Effector memory CD8-positive, alpha-beta T cell (primary cell): ENCODE measurements at regions not wholly inside any gene's neighbourhood (a gene's known extent, or its start where the extent isn't known, plus 50 kb on each side); places are given as distances from the start of the nearest gene placed in this dataset.

ENCODE experiments used
- ATAC-seq: fragments of 150-1000 bp; cut with Tn5 transposase; replicated peaks from 2 replicates; pipeline ENCODE4 v1.10.0; 2021; ENCODE audit warnings: mild to moderate bottlenecking, moderate library complexity
- DNase-seq, 3 experiments: peaks; one replicate each; pipeline ENCODE4 v3.0.0; 2021
- H3K27ac Mint-ChIP-seq, 2 donors: one replicate each; pipeline ENCODE4 v1.8.0; 2022; ENCODE audit warnings: mild to moderate bottlenecking in 2 of 2, mixed read lengths in 2 of 2, moderate library complexity in 2 of 2
- H3K27me3 Mint-ChIP-seq, 2 donors: one replicate each; pipeline ENCODE4 v1.8.0; 2022; ENCODE audit warnings: mixed read lengths in 2 of 2
- H3K36me3 Mint-ChIP-seq: one replicate; pipeline ENCODE4 v1.8.0; 2022; ENCODE audit warnings: mild to moderate bottlenecking, moderate library complexity, mixed read lengths; ENCODE audit not compliant: insufficient read depth
- H3K4me1 Mint-ChIP-seq, 2 donors: one replicate each; pipeline ENCODE4 v1.8.0; 2022; ENCODE audit warnings: low read depth in 2 of 2, mixed read lengths in 2 of 2
- H3K4me3 Mint-ChIP-seq, 2 donors: one replicate each; pipeline ENCODE4 v1.8.0; 2022; ENCODE audit warnings: mild to moderate bottlenecking in 2 of 2, mixed read lengths in 2 of 2, moderate library complexity in 2 of 2
- H3K9me3 Mint-ChIP-seq, 2 donors: one replicate each; pipeline ENCODE4 v1.8.0; 2022; ENCODE audit warnings: mixed read lengths in 2 of 2

DNA sequence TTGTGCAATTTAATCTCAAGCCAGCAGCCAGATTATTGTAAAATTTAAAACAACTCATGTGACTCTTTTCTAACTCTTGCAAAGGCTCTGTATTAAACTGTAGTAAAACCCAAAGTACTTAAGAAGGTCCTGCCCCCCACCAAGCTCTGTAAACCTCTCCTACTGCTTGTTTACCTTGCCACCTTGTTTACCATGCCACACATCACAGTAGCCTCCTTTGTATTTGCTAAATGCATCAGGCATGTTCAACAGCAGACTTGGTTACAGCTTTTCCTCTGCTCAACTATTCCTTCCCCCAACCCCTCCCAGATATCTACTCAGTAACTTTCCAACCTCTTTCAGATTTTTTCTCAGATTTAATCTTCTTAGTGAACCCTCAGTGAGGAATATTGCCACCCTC lies 861.6 kb downstream of the METTL15 start:
- no peaks in the 10 kb centered on the region for H3K36me3 Mint-ChIP-seq
- peaks cover 0 to 2% of the 10 kb centered on the region in 2 donors for H3K9me3 Mint-ChIP-seq
- H3K4me1 Mint-ChIP-seq: no peaks in the 10 kb centered on the region
- no peak for DNase-seq
- no peak for ATAC-seq
- no peak overlapping the region for H3K4me3 Mint-ChIP-seq
- no peak overlapping the region for H3K27ac Mint-ChIP-seq
- H3K27me3 Mint-ChIP-seq: no peaks in the 10 kb centered on the region

DNA sequence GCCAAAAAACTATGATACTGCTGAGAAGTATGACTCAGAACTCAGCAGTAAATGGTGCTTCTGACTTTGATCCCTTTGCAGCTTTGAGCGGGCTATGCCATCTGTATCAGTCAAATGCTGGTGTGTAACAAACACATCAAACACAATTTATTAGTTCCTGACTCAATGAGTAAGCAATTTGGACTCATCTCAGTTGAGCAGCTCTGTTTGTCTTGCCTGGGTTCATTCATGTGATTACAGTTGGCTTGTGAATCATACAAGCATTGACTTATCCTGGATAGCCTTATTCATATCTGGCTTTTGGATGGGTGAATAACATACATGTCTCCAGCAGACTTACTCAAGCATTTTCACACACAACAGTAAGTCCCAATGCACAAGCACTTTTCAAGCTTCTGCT lies 858.8 kb downstream of the METTL15 start:
- Mint-ChIP-seq H3K9me3 (no peaks in the 10 kb centered on the region), H3K4me3 (no peak overlapping the region), H3K27me3 (no peaks in the 10 kb centered on the region), H3K4me1 (no peaks in the 10 kb centered on the region), H3K36me3 (no peaks in the 10 kb centered on the region), H3K27ac (no peak overlapping the region)
- DNase-seq: no peak
- no peak for ATAC-seq

DNA sequence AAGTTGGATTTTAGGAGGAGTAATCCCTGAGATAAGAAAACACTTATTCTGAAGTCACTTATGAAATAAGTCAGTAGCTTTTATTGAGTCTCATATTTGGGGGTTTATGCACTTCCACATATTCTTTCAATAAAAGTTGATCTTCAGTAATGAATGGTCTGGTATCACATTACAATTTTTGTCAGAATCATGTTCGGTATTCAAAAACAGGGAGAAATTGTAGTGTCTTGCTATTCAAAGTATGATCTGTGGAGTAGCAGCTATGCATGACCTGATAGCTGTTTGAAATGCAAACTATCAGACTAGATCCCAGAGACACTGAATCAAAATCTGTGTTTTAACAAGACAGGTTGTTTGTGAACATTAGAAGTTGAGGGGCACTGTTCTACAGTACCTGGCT lies 857.6 kb downstream of the METTL15 start:
- Mint-ChIP-seq H3K27me3 (no peaks in the 10 kb centered on the region), H3K9me3 (peaks cover 0 to 2% of the 10 kb centered on the region in 2 donors), H3K27ac (no peak overlapping the region), H3K4me3 (no peak overlapping the region), H3K4me1 (no peaks in the 10 kb centered on the region), H3K36me3 (no peaks in the 10 kb centered on the region)
- DNase-seq (no peak), ATAC-seq (no peak)

DNA sequence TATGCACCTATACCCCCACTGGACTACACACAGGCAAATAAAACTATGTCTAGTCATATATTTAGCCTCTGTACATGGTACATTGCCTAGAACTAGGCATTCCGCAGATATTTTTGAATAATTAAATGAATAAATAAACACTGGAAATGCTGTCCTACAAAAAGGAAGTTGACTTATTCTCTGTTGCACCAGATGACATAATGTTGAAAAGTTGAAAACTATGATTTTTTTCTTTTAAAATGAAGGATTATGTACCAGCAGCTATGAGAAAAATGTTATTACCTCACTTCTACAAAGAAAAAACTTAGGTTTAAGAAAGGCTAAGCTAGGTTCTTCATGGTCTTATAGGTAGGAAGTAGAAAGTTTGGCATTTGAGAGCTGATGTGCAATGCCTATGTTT lies 856.6 kb downstream of the METTL15 start:
- ATAC-seq: no peak

DNA sequence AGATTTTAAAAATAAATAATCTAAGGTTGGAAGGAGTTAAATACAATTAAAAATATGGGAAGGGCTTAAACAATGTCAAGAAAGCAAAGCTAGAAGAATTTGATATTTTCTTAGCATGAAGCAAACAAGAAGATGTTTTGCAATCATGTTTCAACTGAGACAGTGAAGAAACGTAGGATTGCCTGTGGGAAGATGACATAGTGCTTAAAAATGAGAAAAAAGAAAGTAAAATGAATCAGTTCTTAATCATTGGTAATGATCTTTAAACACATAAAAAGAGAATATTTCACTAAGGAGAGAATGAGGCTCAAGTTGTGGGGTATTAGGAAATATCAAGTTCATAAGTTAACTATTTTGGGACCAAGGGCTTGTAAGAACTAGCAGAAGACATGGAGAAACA lies 855.0 kb downstream of the METTL15 start:
- no peaks in the 10 kb centered on the region for H3K4me1 Mint-ChIP-seq

More for the DNA sequence above, 856.6 kb downstream of the METTL15 start:
- Mint-ChIP-seq H3K9me3 (peaks cover 0 to 2% of the 10 kb centered on the region in 2 donors), H3K27ac (no peak overlapping the region), H3K4me3 (no peak overlapping the region), H3K36me3 (no peaks in the 10 kb centered on the region), H3K4me1 (no peaks in the 10 kb centered on the region), H3K27me3 (no peaks in the 10 kb centered on the region)
- DNase-seq: no peak

DNA sequence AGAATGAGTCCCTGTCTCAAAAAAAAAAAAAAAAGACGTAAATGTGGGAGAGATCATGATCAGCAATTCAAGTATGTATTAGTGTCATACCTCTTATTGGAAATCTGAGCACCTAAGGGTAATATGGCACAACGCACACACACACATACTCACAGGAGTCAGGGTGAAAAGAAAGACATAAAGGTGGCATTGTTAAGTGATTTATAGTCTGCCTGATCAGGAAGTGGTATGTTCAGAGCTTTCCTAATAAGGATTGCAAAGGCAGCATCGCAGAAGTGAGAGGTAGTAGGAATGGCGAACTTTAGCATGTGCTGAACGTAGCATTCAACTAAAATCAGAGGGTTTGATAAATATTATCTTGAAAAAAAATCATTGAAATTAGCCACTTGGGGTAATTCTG lies 854.3 kb downstream of the METTL15 start:
- Mint-ChIP-seq H3K27me3 (no peaks in the 10 kb centered on the region), H3K4me1 (no peaks in the 10 kb centered on the region), H3K27ac (no peak overlapping the region), H3K36me3 (no peaks in the 10 kb centered on the region), H3K4me3 (no peak overlapping the region), H3K9me3 (peaks cover 0 to 2% of the 10 kb centered on the region in 2 donors)
- DNase-seq: no peak
- ATAC-seq: no peak

More for the DNA sequence above, 855.0 kb downstream of the METTL15 start:
- no peaks in the 10 kb centered on the region for H3K27me3 Mint-ChIP-seq
- H3K4me3 Mint-ChIP-seq: no peak overlapping the region
- ATAC-seq (no peak), DNase-seq (no peak)
- no peak overlapping the region for H3K27ac Mint-ChIP-seq
- H3K9me3 Mint-ChIP-seq: peaks cover 0 to 2% of the 10 kb centered on the region in 2 donors
- no peaks in the 10 kb centered on the region for H3K36me3 Mint-ChIP-seq

DNA sequence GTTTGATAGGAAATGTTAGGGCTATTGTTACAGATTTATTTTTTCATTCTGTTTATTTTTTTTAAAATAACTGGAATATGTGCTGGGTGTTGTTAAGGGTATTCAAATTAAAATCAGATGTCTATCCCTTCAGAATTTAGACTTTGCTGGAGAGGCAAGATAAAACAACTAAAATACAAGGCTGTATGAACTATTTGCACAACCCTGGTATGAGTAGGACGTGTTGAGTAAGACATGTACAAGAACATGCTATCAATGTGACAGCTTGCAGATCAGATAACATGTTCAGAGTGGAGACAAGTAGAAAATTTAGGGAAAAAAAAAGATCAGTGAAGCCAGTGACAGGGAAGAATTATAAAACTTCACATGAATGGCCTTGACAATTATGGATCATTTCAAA lies 853.5 kb downstream of the METTL15 start:
- H3K9me3 Mint-ChIP-seq: peaks cover 0 to 3% of the 10 kb centered on the region in 2 donors
- DNase-seq (no peak), ATAC-seq (no peak)
- no peaks in the 10 kb centered on the region for H3K4me1 Mint-ChIP-seq
- H3K4me3 Mint-ChIP-seq: no peak overlapping the region
- H3K36me3 Mint-ChIP-seq: no peaks in the 10 kb centered on the region
- H3K27ac Mint-ChIP-seq: no peak overlapping the region
- no peaks in the 10 kb centered on the region for H3K27me3 Mint-ChIP-seq

DNA sequence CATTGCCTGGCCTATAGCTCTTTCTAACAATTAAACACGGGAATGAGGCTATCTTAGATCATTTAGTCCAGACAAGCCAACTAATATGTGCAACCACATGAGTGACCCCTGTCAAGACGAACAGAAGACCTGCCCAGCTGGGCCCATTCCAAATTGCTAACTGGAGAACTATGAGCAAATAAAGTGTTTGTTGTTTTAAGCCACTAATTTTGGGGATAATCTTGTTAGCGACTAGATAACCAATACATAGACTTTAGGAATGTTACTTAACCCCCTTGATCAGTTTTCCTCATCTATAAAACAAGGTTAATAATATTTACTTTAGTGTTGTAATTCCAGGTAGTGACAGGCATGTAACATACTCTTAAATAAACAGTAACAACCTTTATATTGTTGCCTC lies 848.3 kb downstream of the METTL15 start:
- DNase-seq (no peak), ATAC-seq (no peak)
- H3K4me1 Mint-ChIP-seq: no peaks in the 10 kb centered on the region
- no peaks in the 10 kb centered on the region for H3K27me3 Mint-ChIP-seq
- H3K4me3 Mint-ChIP-seq: no peak overlapping the region
- no peaks in the 10 kb centered on the region for H3K36me3 Mint-ChIP-seq
- H3K27ac Mint-ChIP-seq: no peak overlapping the region
- H3K9me3 Mint-ChIP-seq: peaks cover 0 to 2% of the 10 kb centered on the region in 2 donors

DNA sequence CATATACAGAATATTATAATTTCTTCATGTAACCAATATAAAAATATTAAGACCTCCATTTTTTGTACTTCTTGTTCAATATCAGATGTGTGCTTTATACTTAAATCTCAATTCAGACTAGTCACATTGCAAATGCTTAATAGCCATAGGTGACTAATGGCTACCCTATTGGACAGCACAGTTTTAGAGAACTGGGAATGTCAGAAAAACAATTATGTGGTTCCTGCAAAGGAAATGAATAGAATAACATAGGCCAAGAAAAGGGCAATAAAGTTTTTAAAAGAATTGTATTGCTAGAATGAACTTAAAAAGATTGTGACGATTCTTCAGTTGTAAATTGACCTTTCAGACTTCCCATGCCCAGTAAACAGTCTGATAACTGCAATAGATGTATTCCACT lies 843.0 kb downstream of the METTL15 start:
- peaks cover 0 to 3% of the 10 kb centered on the region in 2 donors for H3K9me3 Mint-ChIP-seq
- DNase-seq (no peak), ATAC-seq (no peak)
- no peaks in the 10 kb centered on the region for H3K27me3 Mint-ChIP-seq
- H3K27ac Mint-ChIP-seq: no peak overlapping the region
- no peak overlapping the region for H3K4me3 Mint-ChIP-seq
- no peaks in the 10 kb centered on the region for H3K36me3 Mint-ChIP-seq
- no peaks in the 10 kb centered on the region for H3K4me1 Mint-ChIP-seq

DNA sequence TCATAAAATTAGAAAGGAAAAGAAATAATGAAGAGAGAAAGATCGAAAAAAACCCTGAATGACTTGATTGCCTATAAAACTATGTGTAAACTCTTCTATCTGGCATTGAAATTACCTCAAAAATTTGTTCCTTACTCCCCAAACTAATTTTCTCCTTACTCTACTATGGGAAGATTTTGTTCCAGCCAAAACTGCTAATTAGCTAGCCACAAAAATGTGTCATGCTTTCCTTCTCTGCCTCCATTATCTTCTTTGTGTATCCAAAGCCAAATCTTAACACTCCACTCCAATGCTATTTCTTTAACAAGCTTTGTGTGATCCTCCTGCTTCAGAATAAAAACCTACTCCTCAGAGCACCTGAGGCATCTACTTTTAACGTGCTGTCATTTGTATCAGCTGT lies 831.2 kb downstream of the METTL15 start:
- no peak overlapping the region for H3K4me3 Mint-ChIP-seq
- no peaks in the 10 kb centered on the region for H3K4me1 Mint-ChIP-seq
- peaks cover 17 to 18% of the 10 kb centered on the region in 2 donors for H3K9me3 Mint-ChIP-seq
- H3K36me3 Mint-ChIP-seq: no peaks in the 10 kb centered on the region
- H3K27me3 Mint-ChIP-seq: no peaks in the 10 kb centered on the region
- ATAC-seq: no peak
- H3K27ac Mint-ChIP-seq: no peak overlapping the region
- DNase-seq: no peak

DNA sequence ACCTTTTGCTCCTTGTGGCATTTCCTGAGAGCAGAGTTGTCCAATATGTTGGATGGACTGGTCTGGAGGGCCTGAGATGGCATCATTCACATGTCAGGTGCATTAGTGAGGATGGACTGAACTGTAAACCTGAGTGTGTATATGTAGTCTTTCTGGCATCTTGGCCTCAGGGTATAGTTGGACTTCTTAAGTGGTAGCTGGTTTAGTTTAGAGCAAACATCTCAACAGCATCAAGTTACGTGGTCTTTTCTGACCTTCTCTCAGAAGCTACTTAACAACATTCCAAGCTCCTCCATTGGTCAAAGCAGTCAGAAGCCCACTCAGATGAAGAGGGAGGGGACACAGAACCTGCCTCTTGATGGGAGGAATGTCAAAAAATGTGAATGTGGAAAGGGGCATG lies 829.9 kb downstream of the METTL15 start:
- H3K4me1 Mint-ChIP-seq: no peaks in the 10 kb centered on the region
- no peaks in the 10 kb centered on the region for H3K36me3 Mint-ChIP-seq
- DNase-seq (no peak), ATAC-seq (no peak)
- no peak overlapping the region for H3K27ac Mint-ChIP-seq
- H3K9me3 Mint-ChIP-seq: peaks cover 9 to 10% of the 10 kb centered on the region in 2 donors
- H3K27me3 Mint-ChIP-seq: no peaks in the 10 kb centered on the region
- no peak overlapping the region for H3K4me3 Mint-ChIP-seq

DNA sequence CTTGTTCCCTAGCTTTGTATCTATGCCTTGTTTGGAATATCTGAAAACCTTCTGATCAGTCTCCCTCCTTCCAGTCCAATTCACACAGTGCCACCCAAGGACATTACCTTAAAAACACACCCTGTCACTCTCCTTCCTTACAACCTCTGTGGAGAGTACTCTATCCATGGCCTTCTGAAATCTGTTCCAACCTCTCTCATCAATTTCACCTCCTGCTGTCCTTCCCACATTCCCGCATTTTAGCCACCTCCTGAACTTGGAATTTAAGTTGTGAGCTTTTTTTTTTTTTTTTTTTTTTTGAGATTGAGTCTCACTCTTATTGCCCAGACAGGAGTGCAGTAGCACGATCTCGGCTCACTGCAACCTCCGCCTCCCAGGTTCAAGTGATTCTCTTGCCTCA lies 824.8 kb downstream of the METTL15 start:
- Mint-ChIP-seq H3K36me3 (no peaks in the 10 kb centered on the region), H3K9me3 (peaks cover 5 to 20% of the 10 kb centered on the region in 2 donors), H3K27me3 (no peaks in the 10 kb centered on the region), H3K4me1 (no peaks in the 10 kb centered on the region), H3K4me3 (no peak overlapping the region), H3K27ac (no peak overlapping the region)
- DNase-seq: no peak
- ATAC-seq: no peak

DNA sequence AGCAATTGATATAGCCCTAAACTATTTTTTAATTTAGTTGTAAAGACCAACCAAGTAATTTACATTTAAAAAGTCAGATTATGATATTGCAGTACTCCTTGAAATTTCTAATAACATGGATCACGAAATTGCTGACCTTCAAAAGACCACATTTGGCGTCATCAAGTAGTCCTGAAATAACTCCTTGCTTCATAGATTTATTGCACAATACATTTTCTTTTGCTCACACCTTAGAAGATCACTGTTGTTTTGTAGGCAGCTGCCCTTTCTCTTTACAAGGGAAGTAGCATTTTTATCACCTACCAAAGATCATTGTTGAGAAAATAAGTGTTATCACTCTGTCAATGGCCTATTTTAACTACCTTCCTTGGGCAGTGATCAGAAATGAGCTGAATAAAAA lies 815.8 kb downstream of the METTL15 start:
- ATAC-seq (no peak), DNase-seq (no peak)
- Mint-ChIP-seq H3K9me3 (peaks cover 12 to 18% of the 10 kb centered on the region in 2 donors), H3K4me1 (no peaks in the 10 kb centered on the region), H3K36me3 (no peaks in the 10 kb centered on the region), H3K27me3 (no peaks in the 10 kb centered on the region), H3K27ac (no peak overlapping the region), H3K4me3 (no peak overlapping the region)

DNA sequence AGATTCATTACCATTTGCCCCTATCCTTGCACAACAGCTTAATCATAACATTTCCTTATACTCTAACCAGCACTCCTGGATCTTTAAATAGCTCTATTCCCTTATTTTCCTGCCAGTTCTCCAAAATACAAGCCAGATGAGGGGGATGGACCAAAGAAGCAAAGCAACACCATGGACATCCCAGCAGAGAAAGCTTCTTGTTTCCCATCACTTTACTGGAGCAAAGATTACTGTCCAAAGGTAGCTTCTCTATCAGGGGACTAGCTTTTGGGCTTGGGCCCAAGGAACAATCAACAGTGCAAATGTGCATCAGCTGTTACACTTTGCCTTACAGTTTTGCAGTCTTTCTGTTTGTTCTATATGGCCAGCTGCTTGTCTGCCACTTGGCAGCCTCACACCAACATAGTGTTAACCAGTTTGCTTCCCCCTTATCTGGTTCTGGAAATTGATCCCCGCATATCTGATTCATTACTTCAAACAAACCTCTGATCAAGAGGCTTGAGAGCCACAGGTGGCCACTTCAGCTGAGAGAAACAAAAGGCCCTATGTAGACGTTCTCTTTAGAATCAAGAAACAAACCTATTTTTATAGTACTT lies 814.3 kb downstream of the METTL15 start:
- H3K4me3 Mint-ChIP-seq: no peak overlapping the region
- H3K27me3 Mint-ChIP-seq: no peaks in the 10 kb centered on the region
- no peaks in the 10 kb centered on the region for H3K36me3 Mint-ChIP-seq
- peaks cover 10 to 18% of the 10 kb centered on the region in 2 donors for H3K9me3 Mint-ChIP-seq
- H3K27ac Mint-ChIP-seq: no peak overlapping the region
- H3K4me1 Mint-ChIP-seq: no peaks in the 10 kb centered on the region
- no peak for DNase-seq
- no peak for ATAC-seq

DNA sequence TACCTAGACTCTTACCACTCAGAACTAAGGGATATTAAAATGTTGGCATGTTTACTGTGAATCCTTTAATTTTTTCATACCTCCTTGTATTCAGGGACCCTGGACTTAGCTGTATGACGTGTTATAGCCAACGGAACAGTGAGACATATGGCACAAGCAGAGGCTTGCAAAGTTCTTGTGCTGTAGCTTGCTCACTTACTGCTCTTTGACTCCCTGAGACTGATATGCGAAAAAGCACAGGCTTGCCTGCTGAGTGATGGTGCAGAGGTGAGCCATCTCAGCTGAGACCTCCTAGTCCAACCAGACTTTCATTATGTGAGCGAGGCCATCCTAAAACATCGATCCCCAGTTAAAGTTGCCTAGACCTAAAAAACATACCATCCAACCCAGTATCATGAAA lies 811.0 kb downstream of the METTL15 start:
- peaks cover 5 to 12% of the 10 kb centered on the region in 2 donors for H3K9me3 Mint-ChIP-seq

More for the DNA sequence above, 811.0 kb downstream of the METTL15 start:
- Mint-ChIP-seq H3K36me3 (no peaks in the 10 kb centered on the region), H3K4me1 (no peaks in the 10 kb centered on the region), H3K4me3 (no peak overlapping the region), H3K27ac (no peak overlapping the region), H3K27me3 (no peaks in the 10 kb centered on the region)
- DNase-seq (no peak), ATAC-seq (no peak)
